Neuron (in vitro differentiated cells): ENCODE measurements at regions not wholly inside any gene's neighbourhood (a gene's known extent, or its start where the extent isn't known, plus 50 kb on each side); places are given as distances from the start of the nearest gene placed in this dataset.

Experiments used
- H2AFZ ChIP-seq: one replicate; pipeline ENCODE4 v1.6.1; 2013; ENCODE audit warnings: low read depth, mild to moderate bottlenecking, inconsistent platforms, low read length, moderate library complexity
- H3K27me3 ChIP-seq: one replicate; pipeline ENCODE4 v1.6.1; 2013; ENCODE audit warnings: low read length; ENCODE audit not compliant: insufficient read depth
- H3K36me3 ChIP-seq: one replicate; pipeline ENCODE4 v1.6.1; 2013; ENCODE audit warnings: low read length; ENCODE audit not compliant: insufficient read depth
- H3K4me1 ChIP-seq: one replicate; pipeline ENCODE4 v1.6.1; 2013; ENCODE audit warnings: low read length; ENCODE audit not compliant: insufficient read depth
- H3K4me3 ChIP-seq: 2 replicates; pipeline ENCODE4 v1.5.1; 2013; ENCODE audit warnings: mild to moderate bottlenecking, low read length, moderate library complexity
- H3K9me3 ChIP-seq: one replicate; pipeline ENCODE4 v1.6.1; 2013; ENCODE audit warnings: low read length

- H3K4me1 ChIP-seq = no peaks in the 10 kb centered on the region
- H3K9me3 ChIP-seq = no peaks in the 10 kb centered on the region
- no peaks in the 10 kb centered on the region for H3K27me3 ChIP-seq
- H3K36me3 ChIP-seq = no peaks in the 10 kb centered on the region
- H2AFZ ChIP-seq = no peak overlapping the region
- no peak overlapping the region for H3K4me3 ChIP-seq
Measured at GRCh38 chr9:107874137-107874536, 384.6 kb upstream of the KLF4 start.

GRCh38 chr9:107872457-107873192, 383.1 kb upstream of the KLF4 start:
- Histone ChIP-seq H3K9me3 (no peaks in the 10 kb centered on the region), H2AFZ (no peak overlapping the region), H3K4me3 (no peak overlapping the region), H3K36me3 (no peaks in the 10 kb centered on the region), H3K27me3 (no peaks in the 10 kb centered on the region), H3K4me1 (no peaks in the 10 kb centered on the region)

DNA sequence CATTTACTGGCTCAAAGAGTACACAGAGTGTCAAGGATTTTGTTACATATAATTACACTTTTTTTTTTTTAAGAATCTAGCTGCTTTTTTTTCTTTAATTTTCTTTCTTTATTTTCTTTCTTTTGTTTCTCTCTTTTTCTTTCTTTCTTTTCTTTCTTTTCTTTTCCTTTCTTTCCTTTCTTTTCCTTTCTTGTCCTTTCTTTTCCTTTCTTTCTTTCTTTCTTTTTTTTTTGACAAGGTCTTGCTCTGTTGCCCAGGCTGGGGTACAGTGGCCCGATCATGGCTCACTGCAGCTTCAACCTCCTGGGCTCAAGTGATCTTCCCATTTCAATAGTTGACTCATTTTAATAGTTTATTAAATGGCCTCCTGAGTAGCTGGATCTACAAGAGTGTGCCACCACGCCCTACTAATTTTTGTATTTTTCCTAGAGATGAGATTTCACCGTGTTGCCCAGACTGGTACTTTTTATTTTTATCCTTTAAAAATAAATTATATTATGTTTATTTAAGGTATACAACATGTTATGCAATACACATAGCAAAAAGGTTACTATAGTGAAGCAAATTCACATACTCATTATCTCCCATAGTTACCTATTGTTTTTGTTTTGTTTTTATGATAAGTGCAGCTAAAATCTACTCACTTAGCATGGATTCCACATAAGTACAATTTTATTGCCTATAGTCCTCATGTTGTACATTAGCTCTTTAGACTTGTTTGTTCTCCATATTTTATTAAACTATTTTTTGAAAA, 381.5 kb upstream of the KLF4 start:
- Histone ChIP-seq H3K9me3 (no peaks in the 10 kb centered on the region), H3K27me3 (no peaks in the 10 kb centered on the region), H2AFZ (no peak overlapping the region)

GRCh38 chr9:107870221-107870620, 380.7 kb upstream of the KLF4 start:
- Histone ChIP-seq H3K4me1 (no peaks in the 10 kb centered on the region), H3K36me3 (no peaks in the 10 kb centered on the region), H3K4me3 (no peak overlapping the region), H3K9me3 (no peaks in the 10 kb centered on the region), H3K27me3 (no peaks in the 10 kb centered on the region), H2AFZ (no peak overlapping the region)

More for the DNA sequence above, 381.5 kb upstream of the KLF4 start:
- Histone ChIP-seq H3K36me3 (no peaks in the 10 kb centered on the region), H3K4me1 (no peaks in the 10 kb centered on the region), H3K4me3 (no peak overlapping the region)

DNA sequence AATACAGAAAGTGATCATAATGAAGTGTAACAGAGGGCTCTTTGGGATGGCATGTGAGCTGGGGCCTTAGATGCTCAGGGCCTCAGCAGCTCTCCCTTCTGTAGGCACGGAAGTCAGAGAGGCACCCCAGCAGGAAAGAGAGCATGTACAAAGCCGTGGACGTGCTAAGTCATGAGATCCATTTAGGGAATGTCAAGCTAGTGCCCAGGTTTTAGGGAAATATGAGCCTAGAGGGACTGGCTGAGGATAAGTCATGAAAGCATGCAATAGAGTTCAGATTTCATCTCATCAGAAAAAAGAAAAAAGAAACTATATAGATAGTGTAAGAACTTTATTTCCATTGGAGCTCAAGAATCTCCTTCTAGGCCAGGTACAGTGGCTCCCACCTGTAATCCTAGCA, 379.5 kb upstream of the KLF4 start:
- Histone ChIP-seq H3K9me3 (no peaks in the 10 kb centered on the region), H3K27me3 (no peaks in the 10 kb centered on the region), H3K4me3 (no peak overlapping the region), H2AFZ (no peak overlapping the region), H3K36me3 (no peaks in the 10 kb centered on the region), H3K4me1 (no peaks in the 10 kb centered on the region)

DNA sequence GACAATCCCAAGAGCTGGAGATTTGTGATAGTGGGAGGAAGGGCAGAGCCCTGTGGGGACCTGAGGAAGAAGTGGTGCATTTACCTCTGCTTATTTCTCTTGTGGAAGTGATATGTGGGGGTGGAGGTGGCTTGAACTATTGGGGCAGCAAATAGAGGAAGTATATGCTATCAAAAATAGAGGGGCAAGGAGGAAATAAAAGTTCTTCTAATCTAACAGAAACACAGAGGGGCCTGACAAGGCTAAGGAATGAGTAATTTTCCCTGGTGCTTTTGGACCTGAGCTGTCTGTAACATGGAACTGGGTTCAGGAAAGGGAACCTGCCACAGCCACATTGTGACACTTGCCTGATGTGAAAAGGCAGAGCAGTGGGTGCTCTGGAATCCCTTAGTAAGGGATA, 378.6 kb upstream of the KLF4 start:
- Histone ChIP-seq H3K9me3 (no peaks in the 10 kb centered on the region), H2AFZ (no peak overlapping the region), H3K27me3 (no peaks in the 10 kb centered on the region), H3K4me1 (no peaks in the 10 kb centered on the region), H3K36me3 (no peaks in the 10 kb centered on the region), H3K4me3 (no peak overlapping the region)

DNA sequence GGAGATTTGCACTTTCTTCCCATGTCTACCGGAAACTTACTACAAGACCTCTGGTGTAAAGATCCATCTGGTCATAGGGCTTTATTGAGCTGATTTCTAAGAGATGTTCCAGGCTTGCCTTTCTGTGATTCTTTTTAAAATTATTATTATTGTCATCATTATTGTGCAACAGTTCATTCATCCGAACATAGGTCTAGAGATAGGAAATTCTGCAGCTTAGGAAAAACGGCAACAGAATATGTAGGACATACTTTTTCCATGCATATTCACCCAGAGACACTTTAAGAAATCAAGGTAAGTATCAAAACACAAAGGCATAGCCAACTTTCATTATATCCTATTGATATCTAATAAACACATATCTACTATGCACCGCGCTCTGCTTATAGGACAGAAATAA, 378.2 kb upstream of the KLF4 start:
- no peaks in the 10 kb centered on the region for H3K9me3 ChIP-seq
- H3K27me3 ChIP-seq = no peaks in the 10 kb centered on the region
- no peaks in the 10 kb centered on the region for H3K36me3 ChIP-seq
- no peaks in the 10 kb centered on the region for H3K4me1 ChIP-seq
- H3K4me3 ChIP-seq = no peak overlapping the region
- no peak overlapping the region for H2AFZ ChIP-seq

DNA sequence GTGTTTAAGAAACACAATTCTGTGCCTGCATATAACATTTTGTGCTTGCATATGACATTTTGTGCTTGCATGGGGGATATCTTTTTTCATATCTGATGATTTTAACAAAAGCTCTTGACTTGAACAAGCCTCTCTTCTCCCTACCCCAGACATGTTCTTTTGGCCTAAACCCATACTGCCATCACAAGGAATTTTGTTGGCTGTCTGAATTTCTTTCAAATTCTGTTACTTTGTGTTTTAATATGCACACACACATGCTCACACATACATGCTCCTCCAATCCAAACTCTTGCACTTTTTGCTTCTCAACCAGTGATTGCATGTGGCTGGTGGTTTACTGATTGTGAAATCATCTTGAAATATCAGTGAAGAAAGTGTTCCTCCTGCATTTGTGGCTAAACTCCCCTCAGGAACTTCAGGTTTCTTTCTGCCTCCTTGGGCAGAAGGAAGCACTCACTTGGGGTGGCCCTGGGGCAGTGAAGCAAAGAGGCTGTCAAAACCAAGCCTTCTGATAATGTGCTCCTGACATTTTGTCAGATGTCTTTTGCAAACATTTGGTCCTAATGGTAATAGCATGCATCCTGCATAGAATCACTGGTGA, 377.2 kb upstream of the KLF4 start:
- H3K36me3 ChIP-seq = no peaks in the 10 kb centered on the region
- no peaks in the 10 kb centered on the region for H3K4me1 ChIP-seq
- H3K9me3 ChIP-seq = no peaks in the 10 kb centered on the region
- no peaks in the 10 kb centered on the region for H3K27me3 ChIP-seq
- no peak overlapping the region for H3K4me3 ChIP-seq
- no peak overlapping the region for H2AFZ ChIP-seq

- H3K36me3 ChIP-seq = no peaks in the 10 kb centered on the region
Measured at GRCh38 chr9:107863396-107863795, 373.8 kb upstream of the KLF4 start.

GRCh38 chr9:107862881-107863280, 373.3 kb upstream of the KLF4 start:
- no peak overlapping the region for H2AFZ ChIP-seq
- H3K9me3 ChIP-seq = no peaks in the 10 kb centered on the region
- no peaks in the 10 kb centered on the region for H3K36me3 ChIP-seq
- no peaks in the 10 kb centered on the region for H3K4me1 ChIP-seq
- no peak overlapping the region for H3K4me3 ChIP-seq
- H3K27me3 ChIP-seq = no peaks in the 10 kb centered on the region

More at GRCh38 chr9:107863396-107863795, 373.8 kb upstream of the KLF4 start:
- H3K27me3 ChIP-seq = no peaks in the 10 kb centered on the region
- H3K9me3 ChIP-seq = no peaks in the 10 kb centered on the region
- no peak overlapping the region for H2AFZ ChIP-seq
- no peaks in the 10 kb centered on the region for H3K4me1 ChIP-seq
- H3K4me3 ChIP-seq = no peak overlapping the region

DNA sequence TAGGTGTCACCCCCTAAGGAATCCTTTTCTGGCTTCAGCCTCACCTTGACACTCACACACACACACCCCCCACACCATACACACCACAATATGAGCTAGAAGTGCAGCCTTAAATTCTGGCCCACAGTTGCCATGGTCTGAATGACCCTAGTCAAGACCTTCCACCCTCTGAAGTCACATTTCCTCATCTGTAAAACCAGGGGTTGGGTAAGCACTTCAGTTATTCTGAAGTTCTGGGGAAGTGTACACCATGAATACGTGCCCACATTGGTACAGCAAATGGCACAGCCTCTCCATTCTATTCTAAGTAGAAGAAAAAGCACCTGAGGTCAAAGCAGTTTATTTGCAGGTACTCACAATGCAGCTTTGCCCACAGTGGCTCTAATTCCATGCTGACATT, 372.8 kb upstream of the KLF4 start:
- H3K4me1 ChIP-seq = no peaks in the 10 kb centered on the region
- no peaks in the 10 kb centered on the region for H3K36me3 ChIP-seq
- H2AFZ ChIP-seq = no peak overlapping the region
- no peak overlapping the region for H3K4me3 ChIP-seq
- no peaks in the 10 kb centered on the region for H3K27me3 ChIP-seq
- H3K9me3 ChIP-seq = no peaks in the 10 kb centered on the region

- Histone ChIP-seq H3K27me3 (no peaks in the 10 kb centered on the region), H3K4me1 (no peaks in the 10 kb centered on the region), H3K9me3 (no peaks in the 10 kb centered on the region), H3K4me3 (no peak overlapping the region), H3K36me3 (no peaks in the 10 kb centered on the region), H2AFZ (no peak overlapping the region)
Measured at GRCh38 chr9:107861075-107861474, 371.5 kb upstream of the KLF4 start.

DNA sequence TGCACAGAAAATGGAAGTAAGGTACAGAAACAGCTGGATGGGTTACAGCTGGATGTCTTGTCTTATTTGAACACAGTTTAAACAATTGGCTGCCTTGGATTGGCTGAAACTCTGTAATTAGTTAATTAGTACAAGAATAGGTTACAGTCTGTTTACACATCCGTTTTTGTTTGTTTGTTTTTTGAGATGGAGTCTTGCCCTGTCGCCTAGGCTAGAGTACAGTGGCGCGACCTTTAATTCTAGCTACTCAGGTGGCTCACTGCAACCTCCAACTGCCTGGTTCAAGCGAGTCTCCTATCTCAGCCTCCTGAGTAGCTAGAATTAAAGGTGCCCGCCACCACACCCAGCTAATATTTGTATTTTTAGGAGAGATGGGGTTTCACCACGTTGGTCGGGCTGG, 368.7 kb upstream of the KLF4 start:
- Histone ChIP-seq H3K4me1 (no peaks in the 10 kb centered on the region), H2AFZ (no peak overlapping the region), H3K27me3 (no peaks in the 10 kb centered on the region), H3K36me3 (no peaks in the 10 kb centered on the region), H3K9me3 (no peaks in the 10 kb centered on the region), H3K4me3 (no peak overlapping the region)
